NCI-H748 (cell line): ENCODE measurements at regions not wholly inside any gene's neighbourhood (a gene's known extent, or its start where the extent isn't known, plus 50 kb on each side); places are given as distances from the start of the nearest gene placed in this dataset.
A peak's percentile ranks its signal among the peaks of the same experiment; 100 is the strongest.
"Not testable (repeated sequence)": the region's sequence is repeated elsewhere in the genome, so short reads cannot be mapped to it uniquely, and the experiment has no call there.

ENCODE experiments used
- DNase-seq: peaks from one replicate; lab custom pipeline; 2025; ENCODE audit not compliant: unreplicated experiment; lab: John Stamatoyannopoulos, UW

DNA sequence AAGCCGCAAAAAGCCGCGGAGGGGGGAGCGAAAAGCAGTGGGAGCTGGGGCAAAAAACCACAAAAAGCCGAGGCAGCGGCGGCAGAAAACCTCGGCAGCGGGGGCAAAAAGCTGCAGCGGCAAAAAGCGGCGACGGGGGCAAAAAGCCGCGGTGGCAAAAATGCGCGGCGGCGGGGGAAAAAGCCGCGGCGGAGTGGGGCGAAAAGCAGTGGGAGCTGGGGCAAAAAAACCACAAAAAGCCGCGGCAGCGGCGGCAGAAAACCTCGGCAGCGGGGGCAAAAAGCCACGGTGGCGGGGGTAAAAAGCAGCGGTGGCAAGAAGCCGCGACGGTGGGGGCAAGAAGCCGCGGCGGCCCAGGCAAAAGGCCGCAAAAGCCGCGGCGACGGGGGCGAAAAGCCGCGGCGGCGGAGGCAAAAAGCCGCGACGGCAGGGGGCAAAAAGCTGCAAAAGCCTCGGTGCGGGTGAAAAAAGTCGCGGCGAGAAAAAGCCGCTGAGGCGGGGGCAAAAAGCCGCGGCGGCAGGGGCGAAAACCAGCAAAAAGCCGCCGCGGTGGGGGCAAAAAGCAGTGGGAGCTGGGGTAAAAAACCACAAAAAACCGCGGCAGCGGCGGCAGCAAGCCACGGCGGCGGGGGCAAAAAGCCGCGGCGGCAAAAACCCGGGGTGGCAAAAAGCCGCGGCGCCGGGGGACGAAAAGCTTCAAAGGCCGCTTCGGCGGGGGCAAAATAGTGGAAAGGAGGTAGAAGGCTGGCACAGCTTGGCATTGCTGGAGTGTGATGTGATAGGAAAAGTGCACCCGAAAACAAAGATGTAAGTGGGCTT lies 135.9 kb downstream of the ZNF92 start:
- DNase-seq: peak; percentile 73

DNA sequence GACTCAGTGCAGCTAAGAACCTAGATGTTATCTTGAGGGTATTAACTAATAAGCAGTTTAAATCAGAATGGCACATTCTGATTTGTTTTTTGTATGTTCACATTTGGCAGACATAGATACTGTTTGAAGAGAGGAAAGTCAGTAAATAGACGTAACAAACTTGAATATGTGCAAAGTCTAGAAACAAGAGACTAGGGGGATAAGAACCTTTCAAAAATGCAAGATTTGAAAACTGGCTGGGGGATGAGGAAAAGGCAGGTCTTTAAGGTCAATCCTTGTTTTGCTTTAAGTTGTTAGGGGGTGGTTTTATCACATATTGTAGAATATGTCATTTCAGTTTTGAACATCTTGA lies 136.5 kb downstream of the ZNF92 start:
- not testable (repeated sequence) for DNase-seq

DNA sequence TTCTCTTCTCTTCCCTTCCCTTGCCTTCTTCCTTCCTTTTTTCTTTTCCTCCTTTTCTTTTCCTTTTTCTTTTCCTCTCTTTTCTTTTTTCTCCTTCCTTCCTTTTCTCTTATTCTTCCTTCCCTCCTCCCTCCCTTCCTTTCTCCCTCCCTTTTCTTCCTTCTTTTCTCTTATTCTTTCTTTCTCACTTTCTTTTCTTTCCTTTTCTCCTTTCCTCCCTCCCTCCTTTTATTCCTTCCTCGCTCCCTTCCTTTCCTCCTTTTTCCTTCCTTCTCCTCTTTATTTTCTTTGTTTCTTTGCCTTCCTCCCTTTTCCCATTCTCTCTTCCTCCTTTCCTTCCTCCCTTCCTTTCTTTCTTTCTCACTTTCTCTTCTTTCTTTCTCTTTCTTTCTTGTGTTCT lies 146.1 kb downstream of the ZNF92 start:
- DNase-seq: not testable (repeated sequence)

DNA sequence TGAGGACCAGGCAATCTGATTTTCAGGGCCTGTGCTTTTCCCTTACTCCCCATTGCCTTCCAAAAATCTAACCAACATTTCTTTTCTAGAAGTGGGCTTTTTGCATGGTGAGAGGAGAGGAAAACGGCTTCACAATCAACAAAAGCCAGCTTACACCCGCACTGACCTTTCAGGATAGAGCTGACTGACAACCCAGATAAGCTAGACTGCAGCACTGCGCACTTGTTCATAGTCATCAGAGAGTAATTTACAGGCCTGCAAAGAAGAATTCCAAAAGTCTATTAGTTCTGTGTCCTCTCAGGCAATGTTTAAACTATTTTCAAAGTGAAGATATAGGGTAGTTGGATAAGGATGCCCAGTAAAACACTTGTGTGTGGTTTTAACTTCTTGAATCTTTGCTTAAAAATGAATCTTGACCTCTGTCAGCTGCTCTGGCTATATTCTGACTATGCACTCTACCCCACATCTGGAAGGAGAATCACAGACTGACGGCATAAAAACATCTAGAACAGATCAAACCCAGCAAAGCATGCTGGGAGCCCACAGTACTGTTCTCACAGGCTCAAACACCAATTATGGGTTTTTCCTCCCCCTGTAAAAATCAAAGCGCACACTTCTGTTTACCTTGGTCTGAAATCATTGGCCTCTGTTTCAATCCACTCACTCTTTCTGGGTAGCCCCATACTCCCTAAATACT lies 172.0 kb downstream of the ZNF92 start:
- DNase-seq: not testable (repeated sequence)

DNA sequence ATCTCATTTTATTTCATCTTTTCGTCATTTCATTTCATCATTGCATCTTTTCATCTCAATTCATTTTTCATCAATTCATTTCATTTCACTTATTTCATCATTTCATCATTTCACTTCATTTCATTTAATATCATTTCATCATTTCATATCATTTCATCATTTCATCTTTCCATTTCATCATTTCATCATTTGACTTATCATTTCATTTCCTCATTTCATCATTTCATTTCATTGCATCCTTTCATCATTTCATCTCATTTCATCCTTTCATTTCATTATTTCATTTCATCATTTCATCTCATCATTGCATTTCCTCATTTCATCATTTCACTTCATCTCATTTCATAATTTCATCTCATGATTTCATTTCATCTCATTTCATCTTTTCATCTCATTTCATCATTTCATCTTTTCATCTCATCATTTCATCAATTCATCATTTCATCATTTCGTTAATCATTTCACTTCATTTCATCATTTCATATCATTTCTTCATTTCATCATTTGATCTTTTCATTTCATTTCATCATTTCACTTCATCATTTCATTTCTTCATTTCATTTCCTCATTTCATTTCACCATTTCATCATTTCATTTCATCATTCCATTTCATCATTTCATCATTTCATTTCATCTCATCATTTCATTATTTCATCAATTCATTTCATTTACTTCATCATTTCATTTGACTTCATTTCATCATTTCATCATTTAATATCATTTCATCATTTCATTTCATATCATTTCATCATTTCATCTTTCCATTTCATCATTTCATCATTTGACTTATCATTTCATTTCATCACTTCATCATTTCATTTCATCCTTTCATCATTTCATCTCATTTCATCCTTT lies 176.2 kb downstream of the ZNF92 start:
- not testable (repeated sequence) for DNase-seq

DNA sequence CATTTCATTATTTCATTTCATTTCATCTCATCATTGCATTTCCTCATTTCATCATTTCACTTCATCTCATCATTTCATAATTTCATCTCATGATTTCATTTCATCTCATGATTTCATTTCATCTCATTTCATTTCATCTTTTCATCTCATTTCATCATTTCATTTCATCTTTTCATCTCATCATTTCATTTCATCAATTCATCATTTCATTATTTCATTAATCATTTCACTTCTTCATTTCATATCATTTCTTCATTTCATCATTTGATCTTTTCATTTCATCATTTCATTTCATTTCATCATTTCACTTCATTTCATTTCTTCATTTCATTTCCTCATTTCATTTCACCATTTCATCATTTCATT lies 176.8 kb downstream of the ZNF92 start:
- DNase-seq: not testable (repeated sequence)

DNA sequence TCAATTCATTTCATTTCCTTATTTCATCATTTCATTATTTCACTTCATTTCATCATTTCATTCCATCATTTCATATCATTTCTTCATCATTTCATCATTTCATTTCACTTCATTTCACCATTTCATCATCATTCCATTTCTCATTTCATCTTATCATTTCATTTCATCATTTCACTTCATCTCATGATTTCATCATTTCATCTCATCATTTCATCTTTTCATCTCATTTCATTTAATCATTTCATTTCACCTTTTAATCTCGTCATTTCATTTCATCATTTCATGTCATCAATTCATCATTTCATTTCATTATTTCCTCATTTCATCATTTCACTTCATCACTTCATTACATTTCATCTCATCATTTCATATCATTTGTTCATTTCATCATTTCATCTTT lies 177.4 kb downstream of the ZNF92 start:
- not testable (repeated sequence) for DNase-seq

DNA sequence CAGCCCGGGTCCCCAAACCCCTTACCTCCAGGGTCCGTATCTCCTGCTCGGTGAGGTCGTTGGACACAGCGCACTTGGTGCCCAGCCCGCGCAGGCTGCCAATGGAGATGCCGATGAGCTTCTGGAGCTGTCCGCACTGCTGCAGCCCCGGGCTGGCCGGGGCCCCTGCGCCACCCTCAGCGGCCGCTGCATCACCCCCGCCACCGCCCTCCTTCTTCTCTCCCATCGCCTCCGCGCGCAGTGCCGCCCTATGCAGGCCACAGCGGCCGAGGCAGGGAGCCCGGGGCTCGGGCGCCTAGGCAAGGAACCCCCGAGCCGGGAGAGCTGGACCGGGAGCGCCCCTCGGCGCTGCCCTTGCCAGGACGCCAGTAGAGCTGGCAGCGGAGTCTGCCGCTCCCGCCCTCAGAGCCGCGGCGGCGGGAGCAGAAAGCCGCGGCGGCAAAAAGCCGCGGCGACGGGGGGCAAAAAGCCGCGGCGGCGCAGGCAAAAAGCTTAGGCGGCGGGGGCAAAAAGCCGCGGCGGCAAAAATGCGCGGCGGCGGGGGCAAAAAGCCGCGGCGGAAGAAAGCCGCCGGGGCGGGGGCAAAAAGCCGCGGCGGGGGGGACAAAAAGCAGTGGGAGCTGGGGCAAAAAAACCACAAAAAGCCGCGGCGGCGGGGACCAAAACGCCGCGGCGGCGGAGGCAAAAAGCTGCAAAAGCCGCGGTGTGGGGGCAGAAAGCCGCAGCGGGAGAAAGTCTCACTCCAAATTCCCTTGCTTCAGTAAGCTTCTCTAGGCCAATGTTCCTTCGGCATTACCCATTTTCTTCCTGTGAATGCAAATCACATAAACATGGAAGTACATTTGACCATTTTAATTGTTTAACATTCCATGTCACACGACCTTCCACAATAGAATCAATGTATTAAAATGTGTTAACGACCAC lies 181.2 kb downstream of the ZNF92 start:
- not testable (repeated sequence) for DNase-seq

DNA sequence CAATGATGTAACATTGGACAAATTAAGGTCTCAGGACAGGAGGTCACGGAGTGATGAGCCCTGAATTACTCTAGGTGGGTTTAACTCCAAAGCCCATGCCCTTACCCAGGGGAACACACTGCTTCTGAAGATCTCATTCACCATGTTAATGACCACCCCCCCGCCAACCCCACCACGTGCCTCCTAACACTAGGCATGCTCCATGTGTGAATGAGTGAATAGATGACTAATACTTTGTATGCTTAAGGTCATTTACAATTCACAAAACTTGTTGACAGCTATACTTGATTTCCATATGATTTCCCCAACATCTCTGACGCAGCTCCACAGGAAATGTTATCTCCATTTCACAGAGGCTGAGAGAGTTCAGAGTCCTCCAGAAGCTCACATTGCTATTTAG lies 184.9 kb downstream of the ZNF92 start:
- not testable (repeated sequence) for DNase-seq

DNA sequence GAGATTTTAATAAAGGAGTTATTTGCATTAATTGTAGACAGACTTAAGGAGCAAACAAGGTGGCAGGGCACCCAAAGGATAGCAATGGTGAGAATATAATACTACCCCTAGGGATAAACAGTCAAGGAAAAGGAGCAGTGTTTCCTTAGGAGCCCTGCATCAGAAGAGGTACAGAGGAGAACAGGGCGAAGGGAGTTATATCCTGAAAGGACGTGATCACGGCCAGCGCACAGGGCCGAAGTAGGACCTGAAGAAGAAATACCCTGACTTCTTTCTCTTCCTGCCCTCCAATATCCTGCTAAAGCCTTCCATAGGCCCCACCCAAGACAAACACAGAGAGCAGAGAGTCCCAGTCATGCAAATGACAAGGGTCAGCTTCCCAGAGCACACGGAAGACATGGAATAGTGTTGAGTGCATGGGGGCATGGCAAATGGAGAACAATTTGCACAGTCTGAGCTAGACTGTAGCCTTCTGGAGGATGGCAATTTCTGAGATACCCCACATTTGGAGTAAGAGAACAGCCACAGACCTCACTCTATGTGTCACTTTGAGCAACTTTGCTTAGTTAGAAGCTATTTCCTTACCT lies 188.2 kb downstream of the ZNF92 start:
- not testable (repeated sequence) for DNase-seq

DNA sequence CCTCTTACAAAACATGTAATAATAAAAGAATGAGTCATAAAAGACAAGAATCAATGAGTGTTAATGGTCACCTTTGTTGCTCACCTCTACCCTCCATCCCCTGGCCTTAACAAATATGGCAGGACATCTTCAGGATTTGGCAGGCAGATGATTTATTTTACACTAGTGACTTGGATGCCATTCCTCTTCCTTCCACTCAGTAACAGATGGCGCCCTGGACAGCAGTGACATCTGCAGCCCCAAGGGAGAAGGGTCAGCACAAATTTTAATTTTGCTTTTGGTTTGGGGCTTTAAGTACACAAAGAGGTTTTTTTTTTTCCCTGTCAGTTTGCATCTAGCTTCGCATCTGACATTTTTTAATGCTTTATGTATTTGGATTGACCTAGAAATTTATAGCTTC lies 188.9 kb downstream of the ZNF92 start:
- not testable (repeated sequence) for DNase-seq

DNA sequence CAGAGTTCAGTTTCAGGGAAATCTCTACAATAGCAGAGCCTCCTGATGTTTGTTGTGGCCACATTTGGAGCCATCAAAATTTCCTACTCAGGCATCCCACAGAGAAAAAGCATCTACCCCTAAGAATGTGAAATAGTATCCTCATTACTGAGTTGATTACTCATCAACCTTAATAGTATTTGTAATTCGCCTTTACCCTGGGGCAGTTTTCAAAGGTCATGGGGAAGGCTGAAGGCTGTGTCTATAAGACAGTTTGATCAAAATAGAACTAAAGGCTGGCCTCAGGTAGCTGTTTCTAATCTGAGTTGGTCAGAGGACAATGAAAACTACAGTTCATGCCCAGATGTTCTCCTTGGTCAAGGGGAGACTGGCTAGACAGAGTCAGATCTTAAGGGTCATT lies 189.7 kb downstream of the ZNF92 start:
- DNase-seq: not testable (repeated sequence)

DNA sequence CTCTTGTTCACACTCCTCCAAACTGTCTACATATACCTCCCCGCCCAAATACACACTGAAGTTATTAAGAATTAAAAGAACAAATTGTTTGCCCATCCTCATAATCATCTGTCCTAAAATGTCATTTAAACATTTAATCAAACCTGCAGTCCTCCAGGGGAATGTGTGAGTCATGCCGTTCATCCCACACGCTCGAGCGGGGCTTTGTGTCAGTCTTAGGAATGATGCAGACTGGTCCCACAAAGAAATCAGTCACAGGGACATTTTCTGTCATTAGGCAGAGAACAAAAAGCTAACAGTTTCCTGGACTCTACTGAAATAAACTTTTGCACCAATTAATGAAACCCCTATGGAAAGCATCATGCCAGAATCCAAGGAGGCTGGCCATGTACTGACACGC lies 194.6 kb downstream of the ZNF92 start:
- not testable (repeated sequence) for DNase-seq

DNA sequence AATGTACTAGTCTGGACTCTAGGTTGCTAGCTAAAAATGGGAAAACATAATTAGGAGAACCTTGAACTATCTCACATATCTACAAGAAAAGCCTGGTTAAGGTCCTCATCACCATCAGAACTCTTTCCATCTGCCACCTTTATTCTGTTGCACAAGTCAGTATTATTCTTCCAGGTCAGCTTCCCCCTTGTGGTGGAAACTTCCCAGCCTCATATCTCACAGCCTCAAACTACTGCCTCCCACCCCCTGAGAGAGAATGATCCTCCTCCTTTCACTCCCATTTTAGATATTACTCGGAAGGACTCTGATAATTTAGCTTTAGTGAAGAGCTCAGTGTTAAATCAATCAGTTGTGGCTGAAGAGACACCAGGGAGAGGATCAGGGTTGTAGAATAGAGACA lies 197.3 kb downstream of the ZNF92 start:
- DNase-seq: not testable (repeated sequence)

DNA sequence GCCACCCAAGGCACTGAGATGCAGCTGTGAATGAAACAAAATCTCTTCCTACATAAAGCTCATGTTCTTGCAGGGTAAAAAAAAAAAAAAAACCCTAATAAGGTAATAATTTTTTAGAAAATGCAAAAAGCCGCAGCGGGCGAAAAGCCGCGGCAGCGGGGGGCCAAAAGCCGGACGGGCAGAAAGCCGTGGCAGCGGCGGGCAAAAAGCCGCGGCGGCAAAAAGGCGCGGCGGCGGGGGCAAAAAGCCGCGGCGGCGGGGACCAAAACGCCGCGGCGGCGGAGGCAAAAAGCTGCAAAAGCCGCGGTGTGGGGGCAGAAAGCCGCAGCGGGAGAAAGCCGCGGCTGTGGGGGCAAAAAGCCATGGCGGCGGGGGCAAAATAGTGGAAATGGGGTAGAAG lies 198.9 kb downstream of the ZNF92 start:
- not testable (repeated sequence) for DNase-seq

DNA sequence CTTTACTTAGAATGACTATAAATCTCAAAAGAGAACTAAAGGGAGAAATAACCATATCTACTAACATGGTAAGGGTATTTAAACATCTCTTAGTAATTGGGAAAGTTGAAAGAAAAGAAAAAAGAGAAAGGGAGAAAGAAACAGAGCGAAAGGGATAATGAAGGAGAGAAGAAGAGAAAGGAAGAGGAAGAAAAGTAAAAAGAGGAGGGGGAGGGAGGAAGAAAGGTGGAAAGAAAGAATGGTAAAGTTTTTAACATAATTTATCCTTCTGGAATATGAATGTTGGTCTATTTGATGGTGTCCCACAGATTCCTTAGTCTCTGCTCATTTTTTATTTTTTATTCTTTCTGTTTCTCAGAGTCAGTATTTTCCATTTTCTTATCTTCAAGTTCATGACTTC lies 202.7 kb downstream of the ZNF92 start:
- DNase-seq: not testable (repeated sequence)

DNA sequence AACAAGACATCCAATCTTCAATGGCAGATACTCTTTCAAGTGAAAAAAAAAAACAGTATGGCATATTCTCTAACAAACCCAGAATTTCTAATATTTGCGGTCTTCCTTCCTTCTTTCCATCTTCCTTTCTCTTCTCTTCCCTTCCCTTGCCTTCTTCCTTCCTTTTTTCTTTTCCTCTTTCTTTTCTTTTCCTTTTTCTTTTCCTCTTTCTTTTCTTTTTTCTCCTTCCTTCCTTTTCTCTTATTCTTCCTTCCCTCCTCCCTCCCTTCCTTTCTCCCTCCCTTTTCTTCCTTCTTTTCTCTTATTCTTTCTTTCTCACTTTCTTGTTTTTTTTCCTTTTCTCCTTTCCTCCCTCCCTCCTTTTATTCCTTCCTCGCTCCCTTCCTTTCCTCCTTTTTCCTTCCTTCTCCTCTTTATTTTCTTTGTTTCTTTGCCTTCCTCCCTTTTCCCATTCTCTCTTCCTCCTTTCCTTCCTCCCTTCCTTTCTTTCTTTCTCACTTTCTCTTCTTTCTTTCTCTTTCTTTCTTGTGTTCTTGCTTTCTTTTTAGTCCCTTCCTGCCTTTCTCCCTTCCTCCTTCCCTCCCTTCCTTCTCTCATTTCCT lies 209.0 kb downstream of the ZNF92 start:
- not testable (repeated sequence) for DNase-seq

DNA sequence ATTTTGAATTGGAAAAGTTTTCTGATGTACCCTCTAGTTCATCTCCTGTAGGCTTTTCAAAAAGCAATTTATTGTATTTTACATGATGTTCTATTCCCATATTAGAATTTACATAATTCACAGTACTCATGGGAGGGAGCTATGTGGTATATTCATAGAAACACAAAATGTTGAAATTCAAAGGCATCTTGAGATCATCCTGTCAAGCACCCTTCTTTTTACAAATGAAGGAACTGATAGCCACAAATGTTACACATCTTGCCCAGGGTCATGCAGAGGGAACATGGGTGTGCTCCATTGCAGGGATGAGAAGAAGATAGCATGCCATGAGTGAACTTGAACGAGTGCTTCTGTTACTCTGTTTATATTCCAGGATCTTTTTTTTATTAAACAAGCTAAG lies 228.8 kb downstream of the ZNF92 start:
- DNase-seq: not testable (repeated sequence)

DNA sequence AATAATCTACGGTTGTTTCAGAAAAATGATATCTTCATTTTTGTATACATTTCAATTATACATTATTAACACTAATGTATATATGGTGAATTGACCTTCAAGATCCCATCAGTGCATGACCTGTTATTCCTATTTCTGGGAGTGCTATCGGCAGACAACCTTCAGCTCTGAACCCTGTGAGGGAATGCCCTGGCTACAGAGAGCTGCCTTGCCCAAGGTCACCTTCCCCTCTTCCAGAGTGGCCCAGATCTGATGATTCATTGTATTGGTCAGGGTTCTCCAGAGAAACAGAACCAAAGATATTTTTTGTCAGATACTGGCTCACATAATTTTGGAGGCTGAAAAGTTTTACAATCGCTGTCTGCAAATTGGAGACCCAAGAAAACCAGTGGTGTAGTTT lies 235.5 kb downstream of the ZNF92 start:
- no peak for DNase-seq
